ENCODE measurements at regions not wholly inside any gene's neighbourhood (a gene's known extent, or its start where the extent isn't known, plus 50 kb on each side); places are given as distances from the start of the nearest gene placed in this dataset.
"Not testable (repeated sequence)": the region's sequence is repeated elsewhere in the genome, so short reads cannot be mapped to it uniquely, and the experiment has no call there.

GRCh38 chr16:52742608-52743170 lies 195.7 kb upstream of the TOX3 start:
- DNase-seq = no peak
- in situ Hi-C loops (cut with MboI; ENCODE audit: low pct_unique_long_range_greater_than_20kb, low sequenced_read_pairs) = no loop called here

DNA sequence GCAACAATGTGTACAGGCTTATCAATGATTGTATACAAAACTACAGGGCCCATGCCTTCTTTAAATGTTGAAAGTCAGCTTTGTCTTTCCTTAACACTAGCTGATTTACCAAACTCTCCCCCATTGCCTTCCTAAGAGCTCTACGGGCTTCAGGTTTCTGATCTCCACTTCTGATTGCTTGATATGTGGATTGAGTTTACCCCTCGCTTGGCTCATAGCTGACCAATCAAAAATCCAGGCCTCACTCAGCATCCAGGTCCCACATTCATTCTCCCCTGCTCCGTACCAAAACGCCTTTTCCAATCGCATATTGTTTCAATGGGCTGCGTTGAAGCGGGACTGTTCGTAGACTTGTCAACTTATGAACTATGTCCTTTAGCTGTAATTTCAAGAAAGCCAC lies 195.1 kb upstream of the TOX3 start:
- DNase-seq = no peak
- in situ Hi-C loops (cut with MboI; ENCODE audit: low pct_unique_long_range_greater_than_20kb, low sequenced_read_pairs) = no loop called here

DNA sequence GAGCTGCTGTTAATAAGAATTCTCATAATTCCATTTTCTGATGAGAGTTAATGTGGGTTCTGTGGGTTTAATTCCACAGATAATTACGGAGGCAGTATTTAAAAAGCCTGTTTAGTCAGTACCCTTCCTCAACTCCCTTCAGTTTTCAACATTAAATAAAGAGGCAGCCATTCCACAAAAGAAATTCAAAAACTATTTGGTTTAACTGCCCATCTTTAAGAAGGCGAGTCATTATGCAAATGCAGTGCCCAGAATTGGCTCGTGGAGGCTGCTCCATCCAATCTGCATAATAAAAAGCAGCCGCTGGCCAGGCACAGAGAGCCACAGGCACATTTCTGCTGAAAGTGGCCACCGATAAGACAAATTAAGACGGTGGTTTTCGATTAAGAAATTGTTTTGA lies 194.4 kb upstream of the TOX3 start:
- in situ Hi-C loops (cut with MboI; ENCODE audit: low pct_unique_long_range_greater_than_20kb, low sequenced_read_pairs) = no loop called here
- DNase-seq = no peak

DNA sequence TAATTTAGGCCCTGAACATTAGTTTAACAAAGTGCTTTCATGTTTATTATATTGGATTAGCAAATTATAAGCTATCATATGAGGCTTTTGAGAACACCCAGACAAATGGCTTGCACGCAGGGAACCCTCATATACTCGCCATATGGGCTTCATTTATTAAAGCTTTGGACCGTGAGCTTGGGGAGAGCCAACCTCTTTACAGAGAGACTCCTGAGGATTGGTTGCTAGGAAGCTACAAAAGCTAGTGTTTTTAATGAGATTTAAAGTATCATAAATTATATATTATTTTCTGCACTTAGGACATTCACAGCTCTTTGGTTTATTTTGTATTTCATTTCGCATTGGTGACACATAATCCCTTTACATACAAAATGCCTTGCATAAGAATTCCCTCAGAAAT lies 193.8 kb upstream of the TOX3 start:
- no peak for DNase-seq
- in situ Hi-C loops (cut with MboI; ENCODE audit: low pct_unique_long_range_greater_than_20kb, low sequenced_read_pairs) = no loop called here

- in situ Hi-C loops (cut with MboI; ENCODE audit: low pct_unique_long_range_greater_than_20kb, low sequenced_read_pairs) = no loop called here
- no peak for DNase-seq
Measured at GRCh38 chr16:52740333-52740732, 193.4 kb upstream of the TOX3 start.

DNA sequence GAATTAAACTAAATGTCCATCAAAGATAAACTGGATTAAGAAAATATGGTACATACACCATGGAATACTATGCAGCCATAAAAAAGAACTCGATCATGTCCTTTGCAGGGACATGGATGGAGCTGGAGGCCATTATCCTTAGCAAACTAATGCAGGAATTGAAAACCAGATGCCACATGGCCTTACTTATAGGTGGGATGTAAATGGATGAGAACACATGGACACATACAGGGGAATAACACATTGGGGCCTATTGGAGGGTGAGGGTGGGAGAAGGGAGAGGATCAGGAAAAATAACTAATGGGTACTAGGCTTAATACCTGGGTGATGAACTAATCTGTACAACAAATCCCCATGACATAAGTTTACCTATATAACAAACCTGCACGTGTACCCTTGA lies 192.0 kb upstream of the TOX3 start:
- DNase-seq; in situ Hi-C loops (cut with MboI; ENCODE audit: low pct_unique_long_range_greater_than_20kb, low sequenced_read_pairs): not testable (repeated sequence)

GRCh38 chr16:52731219-52731875 lies 184.4 kb upstream of the TOX3 start:
- no peak for DNase-seq
- in situ Hi-C loops (cut with MboI; ENCODE audit: low pct_unique_long_range_greater_than_20kb, low sequenced_read_pairs) = no loop called here

DNA sequence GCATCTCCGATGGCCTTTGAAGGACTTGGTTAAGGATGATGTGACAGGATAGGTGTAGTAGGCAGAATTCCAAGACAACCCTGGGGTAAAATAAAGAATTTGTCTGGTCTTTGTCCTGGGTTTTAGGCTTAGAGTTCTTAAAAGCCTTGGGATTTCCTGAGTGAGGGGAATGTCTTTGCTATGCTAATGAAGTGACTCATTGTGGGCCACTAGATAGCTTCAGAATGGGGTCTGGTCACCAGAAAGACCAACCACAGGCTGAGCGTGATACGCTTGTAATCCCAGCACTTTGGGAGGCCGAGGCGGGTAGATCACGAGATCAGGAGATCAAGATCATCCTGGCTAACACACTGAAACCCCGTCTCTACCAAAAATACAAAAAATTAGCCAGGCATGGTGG lies 182.8 kb upstream of the TOX3 start:
- in situ Hi-C loops (cut with MboI; ENCODE audit: low pct_unique_long_range_greater_than_20kb, low sequenced_read_pairs) = no loop called here
- DNase-seq = no peak

- DNase-seq = no peak
- in situ Hi-C loops (cut with MboI; ENCODE audit: low pct_unique_long_range_greater_than_20kb, low sequenced_read_pairs) = no loop called here
Measured at GRCh38 chr16:52727849-52728248, 180.9 kb upstream of the TOX3 start.

GRCh38 chr16:52727441-52727840 lies 180.5 kb upstream of the TOX3 start:
- in situ Hi-C loops (cut with MboI; ENCODE audit: low pct_unique_long_range_greater_than_20kb, low sequenced_read_pairs) = no loop called here
- DNase-seq = no peak

- in situ Hi-C loops (cut with MboI; ENCODE audit: low pct_unique_long_range_greater_than_20kb, low sequenced_read_pairs) = no loop called here
- no peak for DNase-seq
Measured at GRCh38 chr16:52725461-52725860, 178.5 kb upstream of the TOX3 start.

DNA sequence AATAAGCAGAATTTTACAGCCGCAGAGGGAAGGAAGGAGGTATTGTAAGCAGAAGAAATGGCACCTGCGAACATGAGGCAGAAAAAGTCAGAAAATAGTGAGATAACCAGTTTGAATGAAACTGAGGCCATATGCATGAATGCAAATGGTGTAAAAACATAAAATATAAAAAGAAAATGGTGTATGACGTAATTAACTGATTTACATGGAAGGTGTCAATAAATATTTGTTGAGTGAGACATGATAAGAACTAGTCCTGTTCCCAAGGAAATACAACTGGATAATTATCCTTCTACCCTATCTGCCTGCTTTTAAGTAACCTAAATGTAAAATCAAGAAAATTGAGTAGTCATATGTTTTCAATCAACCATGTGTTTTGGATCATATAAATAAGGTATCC lies 178.1 kb upstream of the TOX3 start:
- in situ Hi-C loops (cut with MboI; ENCODE audit: low pct_unique_long_range_greater_than_20kb, low sequenced_read_pairs) = no loop called here
- DNase-seq = no peak

GRCh38 chr16:52721331-52721730 lies 174.4 kb upstream of the TOX3 start:
- in situ Hi-C loops (cut with MboI; ENCODE audit: low pct_unique_long_range_greater_than_20kb, low sequenced_read_pairs) = no loop called here
- DNase-seq = no peak

DNA sequence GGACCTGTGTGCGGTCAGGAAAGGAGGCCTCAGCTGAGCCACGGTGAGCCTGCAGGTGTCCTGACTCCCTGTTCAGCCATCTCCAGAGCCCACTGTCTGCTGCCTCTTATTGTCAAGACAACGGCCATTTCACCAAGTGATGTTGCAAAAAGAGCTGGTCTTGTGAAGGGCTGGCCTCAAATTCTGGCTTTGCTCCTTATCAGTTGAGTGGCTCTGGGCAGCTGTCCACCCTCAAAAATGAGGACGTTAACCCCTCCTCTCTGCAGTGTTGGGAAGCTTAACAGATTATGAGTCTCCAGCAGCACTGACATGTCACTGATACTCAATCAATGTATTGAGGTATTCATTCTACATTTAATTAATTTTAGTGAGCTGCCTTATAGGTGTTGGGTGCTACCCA lies 171.1 kb upstream of the TOX3 start:
- no peak for DNase-seq
- in situ Hi-C loops (cut with MboI; ENCODE audit: low pct_unique_long_range_greater_than_20kb, low sequenced_read_pairs) = no loop called here

DNA sequence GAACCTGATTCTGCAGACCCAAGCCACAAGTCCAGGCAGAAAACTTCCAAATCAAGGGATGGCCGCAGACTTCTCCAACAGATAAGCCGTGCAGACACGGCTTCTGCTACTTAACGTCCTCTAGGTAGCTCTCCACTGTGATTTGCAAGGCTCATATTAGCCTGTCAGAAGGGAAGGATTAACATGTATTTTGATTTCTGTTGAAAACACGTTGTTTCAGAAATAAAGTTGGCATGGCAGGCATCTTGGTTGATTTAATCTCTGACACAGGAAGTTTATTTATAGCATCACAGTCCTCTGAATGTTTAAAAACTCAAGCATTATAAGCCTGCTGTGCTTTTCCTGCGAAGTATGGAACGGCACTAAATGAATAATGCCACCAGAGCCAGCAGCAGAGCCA lies 166.8 kb upstream of the TOX3 start:
- DNase-seq = no peak
- in situ Hi-C loops (cut with MboI; ENCODE audit: low pct_unique_long_range_greater_than_20kb, low sequenced_read_pairs) = no loop called here

DNA sequence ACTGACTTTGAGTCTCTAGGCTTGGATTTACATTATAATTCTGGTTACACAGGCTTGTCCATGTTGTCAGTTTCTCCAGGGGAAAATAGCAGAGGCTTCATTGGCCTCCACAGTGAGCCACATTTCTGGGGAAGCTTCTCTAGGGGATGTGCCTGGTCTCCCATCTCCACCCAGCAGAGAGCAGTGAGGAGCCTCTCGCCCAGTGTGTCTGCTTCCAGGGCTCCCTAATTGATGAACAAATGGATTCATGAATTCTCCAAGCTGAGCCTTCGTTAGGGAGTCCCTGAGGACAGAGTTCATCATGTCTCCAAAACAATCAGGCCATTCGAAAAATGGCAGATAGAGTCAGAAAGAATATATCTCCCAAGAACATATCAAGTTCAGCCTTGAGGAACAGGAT lies 162.4 kb upstream of the TOX3 start:
- DNase-seq = no peak
- in situ Hi-C loops (cut with MboI; ENCODE audit: low pct_unique_long_range_greater_than_20kb, low sequenced_read_pairs) = no loop called here

DNA sequence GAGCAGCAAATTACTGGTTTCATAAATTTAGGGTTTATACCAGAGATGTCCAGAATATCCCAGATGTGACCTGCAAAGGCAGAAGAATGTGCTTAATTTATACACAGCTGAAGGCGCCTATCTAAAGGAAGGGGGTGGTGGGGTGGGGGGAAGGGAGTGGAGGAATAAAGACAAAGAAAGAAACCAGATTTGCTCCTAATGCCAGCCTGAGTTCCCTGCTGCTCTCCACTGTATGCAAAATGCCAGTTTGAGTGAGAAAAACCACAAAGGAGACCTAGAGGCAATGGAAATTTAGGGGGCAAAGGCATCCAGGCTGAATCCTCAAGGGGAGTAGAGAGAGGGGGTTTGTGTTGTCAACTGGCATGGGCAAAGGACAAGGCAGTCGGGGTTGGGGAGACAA lies 161.5 kb upstream of the TOX3 start:
- DNase-seq = no peak
- in situ Hi-C loops (cut with MboI; ENCODE audit: low pct_unique_long_range_greater_than_20kb, low sequenced_read_pairs) = no loop called here

DNA sequence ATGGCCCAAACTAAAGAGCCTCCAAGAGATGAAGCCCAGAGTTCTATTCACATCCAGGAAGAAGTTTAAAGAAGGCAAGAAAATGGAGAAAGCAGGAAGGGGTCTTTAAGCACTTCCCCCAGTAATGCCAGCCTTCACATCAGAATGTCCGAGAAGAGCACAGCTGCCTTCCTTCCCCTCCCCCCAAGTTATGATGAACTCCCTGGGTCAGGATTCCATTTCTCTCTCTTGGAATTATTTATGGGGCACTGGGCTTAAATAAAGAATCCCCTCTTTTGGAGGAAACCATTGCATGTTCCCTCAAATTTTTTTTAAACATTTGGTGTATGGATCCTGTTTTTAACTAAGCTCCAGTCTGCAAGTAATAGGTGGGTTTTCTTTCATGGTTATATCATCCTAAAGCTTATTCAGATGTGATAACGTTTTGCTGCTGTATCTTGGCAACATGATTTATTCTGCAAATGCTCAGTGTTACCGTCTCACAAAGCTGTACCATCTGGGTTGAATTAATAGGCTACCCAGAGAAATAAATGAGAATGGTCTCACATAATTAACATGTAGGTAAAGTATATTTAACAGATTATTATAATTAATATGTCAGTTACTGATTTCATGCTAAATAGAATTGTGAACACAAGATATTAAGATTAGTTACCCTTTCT lies 160.9 kb upstream of the TOX3 start:
- in situ Hi-C loops (cut with MboI; ENCODE audit: low pct_unique_long_range_greater_than_20kb, low sequenced_read_pairs) = no loop called here
- DNase-seq = no peak

- in situ Hi-C loops (cut with MboI; ENCODE audit: low pct_unique_long_range_greater_than_20kb, low sequenced_read_pairs) = no loop called here
Measured at GRCh38 chr16:52705122-52705521, 158.2 kb upstream of the TOX3 start.

DNA sequence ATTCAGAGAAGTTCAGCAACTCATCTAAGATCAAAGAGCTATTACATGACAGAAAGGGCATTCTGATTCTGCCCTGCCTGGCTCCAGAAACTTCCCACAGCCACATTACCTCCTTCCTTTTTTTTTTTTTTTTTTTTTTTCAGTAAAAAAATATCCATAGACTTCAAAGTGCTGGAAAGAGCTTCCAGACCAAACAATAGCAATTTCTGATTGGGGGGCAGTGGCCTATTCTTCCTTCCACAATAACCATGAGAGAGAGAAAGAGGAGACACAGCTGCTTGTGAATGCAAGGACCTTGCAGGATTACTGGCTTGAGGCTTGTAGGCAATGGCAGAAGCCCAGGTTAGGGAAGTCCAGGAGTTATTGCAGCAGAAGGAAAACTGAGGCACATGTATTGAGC lies 151.0 kb upstream of the TOX3 start:
- in situ Hi-C loops (cut with MboI; ENCODE audit: low pct_unique_long_range_greater_than_20kb, low sequenced_read_pairs) = no loop called here
- DNase-seq = no peak

More at GRCh38 chr16:52705122-52705521, 158.2 kb upstream of the TOX3 start:
- no peak for DNase-seq

- in situ Hi-C loops (cut with MboI; ENCODE audit: low pct_unique_long_range_greater_than_20kb, low sequenced_read_pairs) = no loop called here
- DNase-seq = no peak
Measured at GRCh38 chr16:52696126-52696525, 149.2 kb upstream of the TOX3 start.
